T-helper 17 cell (primary cell): ENCODE measurements at regions not wholly inside any gene's neighbourhood (a gene's known extent, or its start where the extent isn't known, plus 50 kb on each side); places are given as distances from the start of the nearest gene placed in this dataset.
A peak's percentile ranks its signal among the peaks of the same experiment; 100 is the strongest.

Source experiments
- ATAC-seq: fragments of 150-1000 bp; cut with Tn5 transposase; 2 replicates; pipeline ENCODE4 v1.10.0; 2021; ENCODE audit warnings: mild to moderate bottlenecking, moderate library complexity
- DNase-seq, 3 donors: peaks; one replicate each; pipeline versions ENCODE4 v3.0.0 to v3.0.0-alpha.2; 2020 to 2021
- H3K9me3 ChIP-seq: one replicate; pipeline ENCODE4 v1.7.0; 2013; ENCODE audit warnings: low read length, mild to moderate bottlenecking; ENCODE audit not compliant: control insufficient read depth, poor library complexity, severe bottlenecking
- H3K27ac Mint-ChIP-seq: one replicate; pipeline ENCODE4 v1.8.0; 2022; ENCODE audit warnings: mild to moderate bottlenecking, moderate library complexity, mixed read lengths
- H3K27me3 Mint-ChIP-seq: one replicate; pipeline ENCODE4 v1.8.0; 2022; ENCODE audit warnings: mixed read lengths
- H3K36me3 Mint-ChIP-seq: one replicate; pipeline ENCODE4 v1.8.0; 2022; ENCODE audit warnings: low read depth, mixed read lengths
- H3K4me1 Mint-ChIP-seq: one replicate; pipeline ENCODE4 v1.8.0; 2022; ENCODE audit warnings: mild to moderate bottlenecking, mixed read lengths
- H3K4me3 Mint-ChIP-seq: one replicate; pipeline ENCODE4 v1.8.0; 2022; ENCODE audit warnings: mild to moderate bottlenecking, moderate library complexity, mixed read lengths

- no peaks in the 10 kb centered on the region for H3K27me3 Mint-ChIP-seq
- H3K36me3 Mint-ChIP-seq = peaks cover 3% of the 10 kb centered on the region
- no peaks in the 10 kb centered on the region for H3K4me1 Mint-ChIP-seq
- ATAC-seq (no peak), DNase-seq (no peak)
- H3K27ac Mint-ChIP-seq = no peak overlapping the region
- H3K9me3 ChIP-seq = no peaks in the 10 kb centered on the region
- no peak overlapping the region for H3K4me3 Mint-ChIP-seq
These were observed 819.2 kb downstream of the NLGN4Y start for GRCh38 chrY:15343522-15343921.

GRCh38 chrY:15345471-15346155 lies 821.3 kb downstream of the NLGN4Y start:
- no peaks in the 10 kb centered on the region for H3K4me1 Mint-ChIP-seq
- no peak overlapping the region for H3K27ac Mint-ChIP-seq
- ATAC-seq (no peak), DNase-seq (no peak)
- peaks cover 3% of the 10 kb centered on the region for H3K36me3 Mint-ChIP-seq
- no peak overlapping the region for H3K4me3 Mint-ChIP-seq
- no peaks in the 10 kb centered on the region for H3K9me3 ChIP-seq
- H3K27me3 Mint-ChIP-seq = no peaks in the 10 kb centered on the region

GRCh38 chrY:15349351-15349750 lies 825.0 kb downstream of the NLGN4Y start:
- H3K27ac Mint-ChIP-seq = no peak overlapping the region
- no peaks in the 10 kb centered on the region for H3K36me3 Mint-ChIP-seq
- H3K9me3 ChIP-seq = no peaks in the 10 kb centered on the region
- DNase-seq (no peak), ATAC-seq (no peak)
- no peaks in the 10 kb centered on the region for H3K27me3 Mint-ChIP-seq
- no peaks in the 10 kb centered on the region for H3K4me1 Mint-ChIP-seq
- no peak overlapping the region for H3K4me3 Mint-ChIP-seq

GRCh38 chrY:15355321-15355720 lies 831.0 kb downstream of the NLGN4Y start:
- Mint-ChIP-seq H3K27ac (no peak overlapping the region), H3K36me3 (no peaks in the 10 kb centered on the region), H3K4me1 (no peaks in the 10 kb centered on the region), H3K27me3 (no peaks in the 10 kb centered on the region), H3K4me3 (no peak overlapping the region)
- DNase-seq (no peak), ATAC-seq (no peak)
- H3K9me3 ChIP-seq = no peaks in the 10 kb centered on the region

- Mint-ChIP-seq H3K36me3 (no peaks in the 10 kb centered on the region), H3K4me1 (no peaks in the 10 kb centered on the region), H3K27me3 (no peaks in the 10 kb centered on the region), H3K27ac (no peak overlapping the region), H3K4me3 (no peak overlapping the region)
- no peak for ATAC-seq
- H3K9me3 ChIP-seq = no peaks in the 10 kb centered on the region
- no peak for DNase-seq
These were observed 836.1 kb downstream of the NLGN4Y start for GRCh38 chrY:15360471-15360870.

GRCh38 chrY:15364996-15365395 lies 840.7 kb downstream of the NLGN4Y start:
- Mint-ChIP-seq H3K4me1 (no peaks in the 10 kb centered on the region), H3K27ac (no peak overlapping the region), H3K27me3 (peaks cover 12% of the 10 kb centered on the region), H3K4me3 (no peak overlapping the region), H3K36me3 (no peaks in the 10 kb centered on the region)
- ATAC-seq (no peak), DNase-seq (no peak)
- no peaks in the 10 kb centered on the region for H3K9me3 ChIP-seq

- peaks cover 21% of the 10 kb centered on the region for H3K27me3 Mint-ChIP-seq
- H3K27ac Mint-ChIP-seq = no peak overlapping the region
- no peaks in the 10 kb centered on the region for H3K9me3 ChIP-seq
- no peak overlapping the region for H3K4me3 Mint-ChIP-seq
- no peaks in the 10 kb centered on the region for H3K36me3 Mint-ChIP-seq
- ATAC-seq (no peak), DNase-seq (no peak)
- H3K4me1 Mint-ChIP-seq = no peaks in the 10 kb centered on the region
These were observed 844.5 kb downstream of the NLGN4Y start for GRCh38 chrY:15368786-15369185.

GRCh38 chrY:15385178-15385577 lies 860.8 kb downstream of the NLGN4Y start:
- ATAC-seq (no peak), DNase-seq (no peak)
- Mint-ChIP-seq H3K36me3 (no peaks in the 10 kb centered on the region), H3K27me3 (no peaks in the 10 kb centered on the region), H3K27ac (no peak overlapping the region), H3K4me1 (no peaks in the 10 kb centered on the region), H3K4me3 (no peak overlapping the region)
- no peaks in the 10 kb centered on the region for H3K9me3 ChIP-seq

- no peaks in the 10 kb centered on the region for H3K36me3 Mint-ChIP-seq
These were observed 873.4 kb downstream of the NLGN4Y start for GRCh38 chrY:15397556-15398280.

GRCh38 chrY:15402451-15402850 lies 878.1 kb downstream of the NLGN4Y start:
- ATAC-seq = no peak
- H3K9me3 ChIP-seq = no peaks in the 10 kb centered on the region
- H3K4me3 Mint-ChIP-seq = no peak overlapping the region
- no peaks in the 10 kb centered on the region for H3K4me1 Mint-ChIP-seq
- no peaks in the 10 kb centered on the region for H3K27me3 Mint-ChIP-seq
- no peaks in the 10 kb centered on the region for H3K36me3 Mint-ChIP-seq
- no peak for DNase-seq
- H3K27ac Mint-ChIP-seq = no peak overlapping the region

More at GRCh38 chrY:15397556-15398280, 873.4 kb downstream of the NLGN4Y start:
- H3K27me3 Mint-ChIP-seq = no peaks in the 10 kb centered on the region
- DNase-seq (no peak), ATAC-seq (no peak)
- no peak overlapping the region for H3K4me3 Mint-ChIP-seq
- no peak overlapping the region for H3K27ac Mint-ChIP-seq
- H3K4me1 Mint-ChIP-seq = no peaks in the 10 kb centered on the region
- no peaks in the 10 kb centered on the region for H3K9me3 ChIP-seq

GRCh38 chrY:15404551-15404950 lies 880.2 kb downstream of the NLGN4Y start:
- H3K9me3 ChIP-seq = no peaks in the 10 kb centered on the region
- Mint-ChIP-seq H3K4me1 (no peaks in the 10 kb centered on the region), H3K36me3 (no peaks in the 10 kb centered on the region), H3K27ac (no peak overlapping the region), H3K4me3 (no peak overlapping the region), H3K27me3 (no peaks in the 10 kb centered on the region)
- ATAC-seq (no peak), DNase-seq (no peak)

GRCh38 chrY:15415165-15415564 lies 890.8 kb downstream of the NLGN4Y start:
- H3K4me1 Mint-ChIP-seq = no peaks in the 10 kb centered on the region
- no peak overlapping the region for H3K4me3 Mint-ChIP-seq
- DNase-seq = no peak
- H3K36me3 Mint-ChIP-seq = no peaks in the 10 kb centered on the region
- ATAC-seq = no peak
- H3K9me3 ChIP-seq = no peaks in the 10 kb centered on the region
- no peak overlapping the region for H3K27ac Mint-ChIP-seq
- no peaks in the 10 kb centered on the region for H3K27me3 Mint-ChIP-seq

- Mint-ChIP-seq H3K27ac (no peak overlapping the region), H3K4me3 (no peak overlapping the region), H3K36me3 (no peaks in the 10 kb centered on the region), H3K4me1 (no peaks in the 10 kb centered on the region), H3K27me3 (no peaks in the 10 kb centered on the region)
- ATAC-seq = no peak
- DNase-seq = no peak
- H3K9me3 ChIP-seq = no peaks in the 10 kb centered on the region
These were observed 894.3 kb downstream of the NLGN4Y start for GRCh38 chrY:15418613-15419012.

- Mint-ChIP-seq H3K4me3 (peak overlapping the region; percentile 81), H3K27me3 (no peaks in the 10 kb centered on the region), H3K27ac (peak overlapping the region; percentile 96), H3K4me1 (peaks cover 9% of the 10 kb centered on the region), H3K36me3 (no peaks in the 10 kb centered on the region)
- ATAC-seq = peak; percentile 78
- no peaks in the 10 kb centered on the region for H3K9me3 ChIP-seq
- no peak for DNase-seq
These were observed 900.4 kb downstream of the NLGN4Y start for GRCh38 chrY:15424665-15425132.
